Naive B cell (primary cell): ENCODE measurements at regions not wholly inside any gene's neighbourhood (a gene's known extent, or its start where the extent isn't known, plus 50 kb on each side); places are given as distances from the start of the nearest gene placed in this dataset.
"Not testable (repeated sequence)": the region's sequence is repeated elsewhere in the genome, so short reads cannot be mapped to it uniquely, and the experiment has no call there.

ENCODE experiments used
- ATAC-seq, 2 donors: fragments of 150-1000 bp; cut with Tn5 transposase; 2 replicates each; pipeline ENCODE4 v1.10.0; 2021; ENCODE audit warnings: low read depth in 2 of 2, mild to moderate bottlenecking in 2 of 2, moderate library complexity in 2 of 2
- DNase-seq: peaks from one replicate; pipeline ENCODE4 v3.0.0; 2022
- H3K27ac Mint-ChIP-seq, 6 donors: one replicate each; pipeline ENCODE4 v1.8.0; 2020 to 2022; ENCODE audit warnings: mild to moderate bottlenecking in 6 of 6, mixed read lengths in 6 of 6, moderate library complexity in 5 of 6, inconsistent platforms in 2 of 6
- H3K27me3 Mint-ChIP-seq, 3 donors: one replicate each; pipeline ENCODE4 v1.8.0; 2021 to 2022; ENCODE audit warnings: mixed read lengths in 3 of 3, mild to moderate bottlenecking in 1 of 3
- H3K36me3 Mint-ChIP-seq, 2 donors: one replicate each; pipeline ENCODE4 v1.8.0; 2020 to 2022; ENCODE audit warnings: mixed read lengths in 2 of 2, inconsistent platforms in 1 of 2, mild to moderate bottlenecking in 1 of 2
- H3K4me1 Mint-ChIP-seq, 3 donors: one replicate each; pipeline ENCODE4 v1.8.0; 2020 to 2022; ENCODE audit warnings: mixed read lengths in 3 of 3, inconsistent platforms in 1 of 3, mild to moderate bottlenecking in 1 of 3, moderate library complexity in 1 of 3
- H3K4me3 Mint-ChIP-seq, 8 donors: one replicate each; pipeline ENCODE4 v1.8.0; 2020 to 2022; ENCODE audit warnings: mild to moderate bottlenecking in 8 of 8, mixed read lengths in 8 of 8, moderate library complexity in 8 of 8, inconsistent platforms in 2 of 8
- H3K9me3 Mint-ChIP-seq, 7 donors: one replicate each; pipeline ENCODE4 v1.8.0; 2020 to 2022; ENCODE audit warnings: mixed read lengths in 7 of 7, mild to moderate bottlenecking in 5 of 7, inconsistent platforms in 2 of 7, moderate library complexity in 1 of 7

- H3K27ac Mint-ChIP-seq, result no peak overlapping the region
- DNase-seq, result no peak
- no peaks in the 10 kb centered on the region for H3K4me1 Mint-ChIP-seq
- no peaks in the 10 kb centered on the region for H3K27me3 Mint-ChIP-seq
- H3K36me3 Mint-ChIP-seq, result no peaks in the 10 kb centered on the region
- peaks cover 8 to 46% (median 25%) of the 10 kb centered on the region in 7 donors for H3K9me3 Mint-ChIP-seq
- no peak for ATAC-seq
- H3K4me3 Mint-ChIP-seq, result no peak overlapping the region
Measured at GRCh38 chr5:130476325-130476724, 572.1 kb downstream of the CHSY3 start.

DNA sequence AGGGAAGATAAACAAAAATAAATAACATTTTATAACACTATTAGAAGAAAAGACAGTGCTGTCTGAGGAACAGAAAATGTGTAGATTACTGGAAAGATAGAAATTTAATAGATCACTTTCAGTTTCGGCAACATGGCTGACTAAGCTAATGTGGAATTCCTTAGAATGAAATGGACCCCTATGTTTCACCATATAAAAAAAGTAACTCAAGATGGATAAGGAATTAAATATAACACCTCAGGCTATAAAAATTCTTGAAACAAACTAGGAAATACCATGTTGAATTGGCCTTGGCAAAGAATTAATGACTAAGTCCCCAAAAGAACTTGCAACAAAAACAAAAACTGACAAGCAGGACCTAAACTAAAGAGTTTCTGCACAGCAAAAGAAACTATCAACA, 558.3 kb downstream of the CHSY3 start:
- no peak for ATAC-seq
- Mint-ChIP-seq H3K4me3 (no peak overlapping the region), H3K27me3 (no peaks in the 10 kb centered on the region)

DNA sequence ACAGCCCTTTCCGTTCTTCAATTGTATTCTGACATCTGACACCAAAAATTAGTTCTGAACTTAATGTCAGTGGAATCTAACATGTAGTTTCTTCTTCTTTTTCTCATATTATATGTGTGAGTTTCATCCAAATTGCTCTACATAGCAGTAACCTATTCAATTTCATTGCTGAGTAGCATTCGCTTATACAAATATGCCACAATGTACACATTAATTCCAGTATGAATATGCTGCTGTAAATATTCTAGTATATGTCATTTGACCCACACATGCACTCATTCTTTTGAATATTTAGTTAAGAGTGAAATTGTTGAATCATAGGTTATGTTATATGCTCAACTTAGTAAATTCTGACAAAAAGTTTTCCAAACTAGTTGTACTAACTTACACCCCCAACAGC, 550.9 kb downstream of the CHSY3 start:
- Mint-ChIP-seq H3K27ac (no peak overlapping the region), H3K4me1 (no peaks in the 10 kb centered on the region), H3K4me3 (no peak overlapping the region), H3K36me3 (no peaks in the 10 kb centered on the region), H3K9me3 (peaks cover 0 to 35% (median 13%) of the 10 kb centered on the region in 7 donors), H3K27me3 (no peaks in the 10 kb centered on the region)
- DNase-seq (no peak), ATAC-seq (no peak)

More for the DNA sequence above, 558.3 kb downstream of the CHSY3 start:
- Mint-ChIP-seq H3K4me1 (no peaks in the 10 kb centered on the region), H3K36me3 (no peaks in the 10 kb centered on the region), H3K9me3 (peaks cover 0 to 15% (median 3%) of the 10 kb centered on the region in 7 donors), H3K27ac (no peak overlapping the region)
- DNase-seq, result no peak

- Mint-ChIP-seq H3K27me3 (no peaks in the 10 kb centered on the region), H3K36me3 (no peaks in the 10 kb centered on the region), H3K4me3 (no peak overlapping the region), H3K4me1 (no peaks in the 10 kb centered on the region), H3K27ac (no peak overlapping the region), H3K9me3 (peaks cover 0 to 20% (median 12%) of the 10 kb centered on the region in 7 donors)
- no peak for DNase-seq
- ATAC-seq, result no peak
Measured at GRCh38 chr5:130452744-130453143, 548.5 kb downstream of the CHSY3 start.

DNA sequence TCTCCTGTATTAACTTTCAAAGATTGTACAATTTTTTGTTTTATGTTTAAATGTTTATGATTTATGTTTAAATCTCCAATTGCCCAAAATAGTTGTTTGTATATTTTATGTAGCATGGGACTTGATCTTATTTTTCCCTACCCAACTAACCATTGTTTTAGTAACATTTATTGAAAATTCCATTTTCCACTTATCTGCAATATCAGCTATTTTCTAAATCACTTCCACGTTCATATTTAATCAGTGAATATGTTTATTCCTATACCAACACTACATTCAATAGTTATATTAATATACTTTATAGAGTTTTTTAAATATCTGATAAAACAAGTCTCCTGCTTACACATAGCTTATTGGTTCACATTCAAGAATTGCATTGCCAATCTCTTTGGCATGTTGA, 532.2 kb downstream of the CHSY3 start:
- H3K27ac Mint-ChIP-seq, result no peak overlapping the region
- no peaks in the 10 kb centered on the region for H3K27me3 Mint-ChIP-seq
- H3K4me1 Mint-ChIP-seq, result no peaks in the 10 kb centered on the region
- DNase-seq (no peak), ATAC-seq (no peak)
- peaks cover 0 to 14% of the 10 kb centered on the region in 2 donors for H3K36me3 Mint-ChIP-seq
- no peak overlapping the region for H3K4me3 Mint-ChIP-seq
- peaks cover 9 to 49% (median 23%) of the 10 kb centered on the region in 7 donors for H3K9me3 Mint-ChIP-seq

- Mint-ChIP-seq H3K36me3 (no peaks in the 10 kb centered on the region), H3K4me3 (no peak overlapping the region), H3K27ac (no peak overlapping the region)
Measured at GRCh38 chr5:130427222-130427955, 523.1 kb downstream of the CHSY3 start.

DNA sequence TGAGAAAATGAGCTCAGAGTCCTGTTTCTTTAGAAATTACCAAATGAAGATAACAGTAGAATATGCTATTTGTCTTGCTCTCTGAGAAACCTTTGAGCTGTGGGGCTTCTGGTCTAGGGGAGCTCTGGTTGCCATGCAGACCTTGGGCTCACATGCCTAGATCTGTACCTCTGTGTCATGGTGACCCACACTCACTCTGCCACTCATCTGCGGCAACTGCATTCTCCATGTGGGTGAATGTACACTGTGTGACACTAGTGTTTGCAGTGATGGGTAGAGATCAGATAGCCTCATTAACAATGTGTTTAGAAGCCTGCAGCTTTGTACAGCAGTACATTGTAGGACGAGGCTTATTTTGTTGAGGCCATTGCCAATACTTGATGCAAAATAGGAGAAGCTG, 521.2 kb downstream of the CHSY3 start:
- H3K9me3 Mint-ChIP-seq, result peaks cover 0 to 10% (median 3%) of the 10 kb centered on the region in 7 donors
- DNase-seq (no peak), ATAC-seq (no peak)
- no peak overlapping the region for H3K27ac Mint-ChIP-seq
- no peaks in the 10 kb centered on the region for H3K36me3 Mint-ChIP-seq
- no peaks in the 10 kb centered on the region for H3K27me3 Mint-ChIP-seq
- no peak overlapping the region for H3K4me3 Mint-ChIP-seq
- no peaks in the 10 kb centered on the region for H3K4me1 Mint-ChIP-seq

More at GRCh38 chr5:130427222-130427955, 523.1 kb downstream of the CHSY3 start:
- Mint-ChIP-seq H3K27me3 (no peaks in the 10 kb centered on the region), H3K4me1 (no peaks in the 10 kb centered on the region), H3K9me3 (peaks cover 0 to 8% (median 0%) of the 10 kb centered on the region in 7 donors)
- DNase-seq, result no peak
- ATAC-seq, result no peak

DNA sequence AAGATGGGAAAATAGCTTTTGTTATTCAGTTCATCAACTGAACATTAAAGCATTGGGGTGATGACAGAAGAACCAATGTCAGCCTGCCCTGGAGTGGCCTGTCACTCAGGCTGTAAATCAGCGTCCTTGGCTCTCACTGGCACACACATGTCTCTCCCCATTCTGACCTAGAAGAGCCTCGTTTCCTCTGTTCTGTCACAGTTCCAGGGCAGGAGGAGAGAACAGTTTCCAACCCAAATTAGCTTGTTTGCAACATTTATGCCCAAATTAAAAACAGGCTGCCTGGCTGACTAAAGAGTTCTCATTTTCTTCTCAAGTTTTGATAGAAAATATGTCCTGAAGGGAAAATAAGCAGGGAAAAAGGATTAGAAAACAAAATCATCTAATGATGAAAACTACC, 520.1 kb downstream of the CHSY3 start:
- Mint-ChIP-seq H3K4me1 (no peaks in the 10 kb centered on the region), H3K9me3 (peaks cover 0 to 15% (median 3%) of the 10 kb centered on the region in 7 donors), H3K4me3 (no peak overlapping the region), H3K27ac (no peak overlapping the region), H3K36me3 (no peaks in the 10 kb centered on the region), H3K27me3 (no peaks in the 10 kb centered on the region)
- ATAC-seq, result no peak
- DNase-seq, result no peak

DNA sequence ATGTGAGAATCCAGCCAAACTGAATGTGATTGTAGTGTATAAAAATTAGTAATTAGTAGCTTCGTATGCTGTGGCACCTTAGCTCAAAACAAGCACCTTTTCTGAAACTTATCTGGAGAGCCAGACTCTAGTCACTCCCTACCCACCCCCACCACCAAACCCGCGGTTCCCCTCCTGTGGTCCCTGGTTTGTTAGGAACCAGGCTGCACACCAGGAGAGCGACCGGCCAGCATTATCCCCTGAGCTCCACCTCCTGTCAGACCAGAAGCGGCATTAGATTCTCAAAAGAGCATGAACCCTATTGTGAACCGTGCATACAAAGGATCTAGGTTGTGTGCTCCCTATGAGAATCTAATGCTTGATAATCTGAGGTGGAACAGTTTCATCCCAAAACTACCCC, 498.6 kb downstream of the CHSY3 start:
- Mint-ChIP-seq H3K4me1 (no peaks in the 10 kb centered on the region), H3K9me3 (peaks cover 0 to 6% (median 2%) of the 10 kb centered on the region in 7 donors), H3K4me3 (no peak overlapping the region), H3K27me3 (no peaks in the 10 kb centered on the region), H3K27ac (no peak overlapping the region), H3K36me3 (no peaks in the 10 kb centered on the region)
- DNase-seq (no peak), ATAC-seq (no peak)

- no peaks in the 10 kb centered on the region for H3K4me1 Mint-ChIP-seq
Measured at GRCh38 chr5:130400091-130400490, 495.8 kb downstream of the CHSY3 start.

DNA sequence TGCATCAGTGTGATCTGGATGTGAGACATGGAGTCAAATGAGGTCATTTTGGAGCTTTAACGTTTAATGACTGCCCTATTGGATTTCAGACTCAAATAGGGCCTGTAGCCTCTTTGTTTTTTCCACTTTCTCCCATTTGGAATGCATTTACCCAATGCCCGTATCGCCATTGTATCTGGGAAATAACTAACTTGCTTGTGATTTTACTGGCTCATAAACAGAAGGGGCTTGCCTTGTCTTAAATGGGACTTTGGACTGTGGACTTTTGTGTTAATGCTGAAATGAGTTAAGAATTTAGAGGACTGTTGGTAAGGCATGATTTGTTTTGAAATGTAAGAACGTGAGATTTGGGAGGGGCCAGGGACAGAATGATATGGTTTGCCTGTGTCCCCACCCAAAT, 494.6 kb downstream of the CHSY3 start:
- Mint-ChIP-seq H3K36me3 (no peaks in the 10 kb centered on the region), H3K27ac (no peak overlapping the region), H3K4me1 (no peaks in the 10 kb centered on the region), H3K27me3 (no peaks in the 10 kb centered on the region), H3K9me3 (peaks cover 0 to 4% (median 0%) of the 10 kb centered on the region in 7 donors), H3K4me3 (no peak overlapping the region)
- ATAC-seq (no peak), DNase-seq (no peak)

More at GRCh38 chr5:130400091-130400490, 495.8 kb downstream of the CHSY3 start:
- no peak overlapping the region for H3K27ac Mint-ChIP-seq
- DNase-seq, result no peak
- H3K9me3 Mint-ChIP-seq, result peaks cover 0 to 4% (median 0%) of the 10 kb centered on the region in 7 donors
- H3K4me3 Mint-ChIP-seq, result no peak overlapping the region
- no peaks in the 10 kb centered on the region for H3K36me3 Mint-ChIP-seq
- no peaks in the 10 kb centered on the region for H3K27me3 Mint-ChIP-seq
- no peak for ATAC-seq

DNA sequence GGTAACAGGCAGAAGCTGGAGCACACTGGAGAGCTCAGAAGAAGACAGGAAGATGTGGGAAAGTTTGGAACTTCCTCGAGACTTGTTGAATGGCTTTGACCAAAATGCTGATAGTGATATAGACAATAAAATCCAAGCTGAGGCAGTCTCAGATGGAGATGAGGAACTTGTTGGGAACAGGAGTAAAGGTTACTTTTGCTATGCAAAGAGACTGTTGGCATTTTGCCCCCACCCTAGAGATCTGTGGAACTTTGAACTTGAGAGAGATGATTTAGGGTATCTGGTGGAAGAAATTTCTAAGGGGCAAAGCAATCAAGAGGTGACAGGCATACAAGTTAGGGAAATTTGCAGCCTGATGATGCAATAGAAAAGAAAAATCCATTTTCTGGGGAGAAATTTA, 493.5 kb downstream of the CHSY3 start:
- H3K27me3 Mint-ChIP-seq, H3K9me3 Mint-ChIP-seq, H3K27ac Mint-ChIP-seq, H3K4me1 Mint-ChIP-seq, H3K4me3 Mint-ChIP-seq, H3K36me3 Mint-ChIP-seq, ATAC-seq, DNase-seq: not testable (repeated sequence)

DNA sequence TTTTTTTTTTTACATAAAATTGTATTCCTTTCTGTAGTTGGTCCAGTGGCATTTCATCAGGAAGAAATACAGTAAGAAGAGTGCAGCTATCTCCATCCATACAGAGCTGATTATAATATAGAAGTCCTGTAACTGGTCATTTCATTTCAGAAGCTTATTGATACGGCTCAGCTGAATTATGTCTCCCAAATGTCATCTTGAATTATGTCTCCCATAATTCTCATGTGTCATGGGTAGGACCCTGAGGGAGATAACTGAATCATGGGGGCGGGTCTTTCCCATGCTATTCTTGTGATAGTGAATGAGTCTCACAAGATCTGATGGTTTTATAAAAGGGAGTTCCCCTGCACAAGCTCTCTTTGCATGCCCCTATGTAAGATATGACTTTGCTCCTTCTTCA, 492.9 kb downstream of the CHSY3 start:
- no peak overlapping the region for H3K27ac Mint-ChIP-seq
- H3K27me3 Mint-ChIP-seq, result no peaks in the 10 kb centered on the region
- no peaks in the 10 kb centered on the region for H3K4me1 Mint-ChIP-seq
- no peaks in the 10 kb centered on the region for H3K36me3 Mint-ChIP-seq
- no peak overlapping the region for H3K4me3 Mint-ChIP-seq
- peaks cover 0 to 8% (median 6%) of the 10 kb centered on the region in 7 donors for H3K9me3 Mint-ChIP-seq
- ATAC-seq, result no peak
- no peak for DNase-seq

DNA sequence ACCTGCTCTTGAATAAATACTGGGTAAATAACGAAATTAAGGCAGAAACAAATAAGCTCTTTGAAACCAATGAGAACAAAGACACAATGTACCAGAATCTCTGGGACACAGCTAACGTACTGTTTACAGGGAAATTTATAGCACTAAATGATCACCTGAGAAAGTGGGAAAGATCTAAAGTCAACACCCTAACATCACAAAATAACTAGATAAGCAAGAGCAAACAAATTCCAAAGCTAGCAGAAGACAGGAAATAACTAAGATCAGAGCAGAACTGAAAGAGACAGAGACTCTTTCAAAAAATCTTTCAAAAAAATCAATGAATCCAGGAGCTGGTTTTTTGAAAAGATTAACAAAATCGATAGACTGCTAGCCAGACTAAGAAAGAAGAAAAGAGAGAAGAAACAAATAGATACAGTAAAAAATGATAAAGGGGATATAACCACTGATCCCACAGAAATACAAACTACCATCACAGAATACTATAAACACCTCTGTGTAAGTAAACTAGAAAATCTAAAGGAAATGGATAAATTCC, 487.5 kb downstream of the CHSY3 start:
- not testable (repeated sequence) for H3K27ac Mint-ChIP-seq, H3K4me3 Mint-ChIP-seq, ATAC-seq, H3K4me1 Mint-ChIP-seq, H3K36me3 Mint-ChIP-seq, H3K27me3 Mint-ChIP-seq, DNase-seq
- peaks cover 0 to 11% (median 4%) of the 10 kb centered on the region in 7 donors for H3K9me3 Mint-ChIP-seq
